K562 (cell line): ENCODE measurements at regions not wholly inside any gene's neighbourhood (a gene's known extent, or its start where the extent isn't known, plus 50 kb on each side); places are given as distances from the start of the nearest gene placed in this dataset.

ENCODE experiments used
- ERF ChIP-seq: fragments of 450-650 bp; formaldehyde crosslinking; IDR thresholded peaks from 2 replicates; pipeline ENCODE4 v1.4.0; 2020; ENCODE audit warnings: mild to moderate bottlenecking, mixed read lengths
- EZH2 ChIP-seq: IDR thresholded peaks from 2 replicates; pipeline ENCODE4 v1.6.1; 2012; ENCODE audit warnings: low read depth, mild to moderate bottlenecking, inconsistent platforms, low read length, borderline replicate concordance
- HCFC1 ChIP-seq: IDR thresholded peaks from 2 replicates; pipeline ENCODE4 v1.6.1; 2012; ENCODE audit warnings: low read depth, low read length, improper control_type of control experiment
- HDAC2 ChIP-seq: fragments of 450-650 bp; IDR thresholded peaks from 2 replicates; pipeline ENCODE4 v1.6.1; 2016; ENCODE audit warnings: mild to moderate bottlenecking
- NCOA1 ChIP-seq: fragments of 450-650 bp; IDR thresholded peaks from 2 replicates; pipeline ENCODE4 v1.6.1; 2016; ENCODE audit warnings: low read depth
- SIN3A ChIP-seq, 2 experiments: fragments of 150-350 bp in 1 of 2; IDR thresholded peaks; 2 replicates each; pipeline ENCODE4 v1.6.1; 2011 to 2016; ENCODE audit warnings: borderline replicate concordance in 2 of 2, low read depth in 2 of 2, low read length in 2 of 2, mild to moderate bottlenecking in 2 of 2, moderate library complexity in 2 of 2; ENCODE audit not compliant: control insufficient read depth in 1 of 2
- SMAD1 ChIP-seq: fragments of 150-350 bp; IDR thresholded peaks from 2 replicates; pipeline ENCODE4 v1.6.1; 2014; ENCODE audit warnings: low read length, low read depth; ENCODE audit not compliant: partially characterized antibody
- SMARCB1 ChIP-seq: IDR thresholded peaks from 2 replicates; pipeline ENCODE4 v1.6.1; 2011; ENCODE audit warnings: improper control_type of control experiment, low read depth; ENCODE audit not compliant: insufficient read length
- SP1 ChIP-seq: sonication (generic); formaldehyde crosslinking; IDR thresholded peaks from 2 replicates; pipeline ENCODE4 v1.8.1; 2022; ENCODE audit warnings: mild to moderate bottlenecking, missing genetic modification reagents
- ZBTB8A ChIP-seq: fragments of 450-650 bp; IDR thresholded peaks from 2 replicates; pipeline ENCODE4 v1.6.1; 2018; ENCODE audit warnings: mild to moderate bottlenecking, moderate library complexity; ENCODE audit not compliant: partially characterized antibody
- ZNF121 ChIP-seq: sonication (generic); formaldehyde crosslinking; conservative IDR thresholded peaks from 2 replicates; pipeline ENCODE4 v1.8.0; 2022; ENCODE audit warnings: missing genetic modification reagents
- TF ChIP-seq, protein P1 (sequence below), 3 experiments: IDR thresholded peaks in 2 of 3; conservative IDR thresholded peaks in 1 of 3; 2 replicates each; pipeline ENCODE4 v1.5.1; 2011 to 2012; ENCODE audit warnings: low read length in 3 of 3, mild to moderate bottlenecking in 3 of 3, control low read depth in 2 of 3, improper control_type of control experiment in 1 of 3, inconsistent platforms in 1 of 3, low read depth in 1 of 3, mixed read lengths in 1 of 3, moderate library complexity in 1 of 3; ENCODE audit not compliant: insufficient read depth in 2 of 3
- TF ChIP-seq, protein P2 (sequence below): conservative IDR thresholded peaks from 2 replicates; pipeline ENCODE4 v1.6.1; 2011; ENCODE audit warnings: low read depth, mild to moderate bottlenecking, low read length; ENCODE audit not compliant: control insufficient read depth

DNA sequence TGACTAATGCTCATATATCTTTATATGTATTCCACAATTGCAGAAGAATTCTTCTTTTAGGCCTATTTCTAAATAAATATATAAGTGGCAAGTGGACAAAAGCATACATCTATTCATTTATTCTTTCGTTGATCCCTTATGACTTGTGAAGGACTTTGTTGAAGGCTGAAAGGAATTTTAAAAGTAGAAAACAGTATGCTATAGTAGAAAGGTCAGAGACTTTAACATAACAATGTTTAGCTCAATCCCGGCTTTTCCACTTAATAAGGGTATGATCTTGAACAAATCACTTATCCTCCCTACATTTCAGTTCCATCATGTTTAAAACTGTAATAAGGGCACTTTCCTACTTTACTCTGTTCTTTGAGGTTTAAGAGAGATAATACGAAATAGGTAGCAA, 672.9 kb downstream of the MECOM start:
- TF ChIP-seq SIN3A (IDR thresholded peaks at IDR 0.05; ENCODE audit: borderline replicate concordance in 2 of 2, control insufficient read depth in 1 of 2, low read depth in 2 of 2, low read length in 2 of 2): no peak
- no peak for TF ChIP-seq SMAD1
- no peak for TF ChIP-seq HCFC1
- TF ChIP-seq NCOA1: no peak
- TF ChIP-seq, protein P1, sequence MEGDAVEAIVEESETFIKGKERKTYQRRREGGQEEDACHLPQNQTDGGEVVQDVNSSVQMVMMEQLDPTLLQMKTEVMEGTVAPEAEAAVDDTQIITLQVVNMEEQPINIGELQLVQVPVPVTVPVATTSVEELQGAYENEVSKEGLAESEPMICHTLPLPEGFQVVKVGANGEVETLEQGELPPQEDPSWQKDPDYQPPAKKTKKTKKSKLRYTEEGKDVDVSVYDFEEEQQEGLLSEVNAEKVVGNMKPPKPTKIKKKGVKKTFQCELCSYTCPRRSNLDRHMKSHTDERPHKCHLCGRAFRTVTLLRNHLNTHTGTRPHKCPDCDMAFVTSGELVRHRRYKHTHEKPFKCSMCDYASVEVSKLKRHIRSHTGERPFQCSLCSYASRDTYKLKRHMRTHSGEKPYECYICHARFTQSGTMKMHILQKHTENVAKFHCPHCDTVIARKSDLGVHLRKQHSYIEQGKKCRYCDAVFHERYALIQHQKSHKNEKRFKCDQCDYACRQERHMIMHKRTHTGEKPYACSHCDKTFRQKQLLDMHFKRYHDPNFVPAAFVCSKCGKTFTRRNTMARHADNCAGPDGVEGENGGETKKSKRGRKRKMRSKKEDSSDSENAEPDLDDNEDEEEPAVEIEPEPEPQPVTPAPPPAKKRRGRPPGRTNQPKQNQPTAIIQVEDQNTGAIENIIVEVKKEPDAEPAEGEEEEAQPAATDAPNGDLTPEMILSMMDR (IDR thresholded peaks at IDR 0.05 in 2 of 3, conservative IDR thresholded peaks at IDR 0.05 in 1 of 3; ENCODE audit: insufficient read depth in 2 of 3, low read depth in 1 of 3, low read length in 3 of 3): no peak
- no peak for TF ChIP-seq ZBTB8A
- TF ChIP-seq, protein P2, sequence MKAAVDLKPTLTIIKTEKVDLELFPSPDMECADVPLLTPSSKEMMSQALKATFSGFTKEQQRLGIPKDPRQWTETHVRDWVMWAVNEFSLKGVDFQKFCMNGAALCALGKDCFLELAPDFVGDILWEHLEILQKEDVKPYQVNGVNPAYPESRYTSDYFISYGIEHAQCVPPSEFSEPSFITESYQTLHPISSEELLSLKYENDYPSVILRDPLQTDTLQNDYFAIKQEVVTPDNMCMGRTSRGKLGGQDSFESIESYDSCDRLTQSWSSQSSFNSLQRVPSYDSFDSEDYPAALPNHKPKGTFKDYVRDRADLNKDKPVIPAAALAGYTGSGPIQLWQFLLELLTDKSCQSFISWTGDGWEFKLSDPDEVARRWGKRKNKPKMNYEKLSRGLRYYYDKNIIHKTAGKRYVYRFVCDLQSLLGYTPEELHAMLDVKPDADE: no peak
- no peak for TF ChIP-seq SMARCB1
- TF ChIP-seq SP1 (CRISPR knock-in tag): no peak
- no peak for TF ChIP-seq ERF
- TF ChIP-seq EZH2: no peak
- TF ChIP-seq HDAC2: no peak
- TF ChIP-seq ZNF121 (CRISPR knock-in tag): no peak
